Fibroblast of lung (primary cell): ENCODE measurements at regions not wholly inside any gene's neighbourhood (a gene's known extent, or its start where the extent isn't known, plus 50 kb on each side); places are given as distances from the start of the nearest gene placed in this dataset.

ENCODE experiments used
- CTCF ChIP-seq, 2 donors: IDR thresholded peaks in 1 of 2; conservative IDR thresholded peaks in 1 of 2; 1 replicate in 1 of 2; 2 replicates in 1 of 2; pipeline ENCODE4 v1.5.1; 2011 to 2012; ENCODE audit warnings: low read length in 2 of 2, control low read depth in 1 of 2, inconsistent platforms in 1 of 2, low read depth in 1 of 2, mild to moderate bottlenecking in 1 of 2
- EZH2 ChIP-seq: IDR thresholded peaks from 2 replicates; pipeline ENCODE4 v1.5.1; 2012; ENCODE audit warnings: low read length, control low read depth, mild to moderate bottlenecking; ENCODE audit errors: missing control alignments

GRCh38 chrX:121894756-121895155, 847.3 kb downstream of the GLUD2 start:
- TF ChIP-seq EZH2 = no peak
- no peak for TF ChIP-seq CTCF (conservative IDR thresholded peaks at IDR 0.05 in 1 of 2, IDR thresholded peaks at IDR 0.05 in 1 of 2; ENCODE audit: low read depth in 1 of 2, low read length in 2 of 2)
